ENCODE measurements at regions not wholly inside any gene's neighbourhood (a gene's known extent, or its start where the extent isn't known, plus 50 kb on each side); places are given as distances from the start of the nearest gene placed in this dataset.

GRCh38 chr6:2414885-2415547 is 169.6 kb upstream of the GMDS start:
- H3K27ac ChIP-seq, result no peak overlapping the region
- TF ChIP-seq CTCF (IDR thresholded peaks at IDR 0.05), result no peak
- no peaks in the 10 kb centered on the region for H3K27me3 ChIP-seq
- no peak overlapping the region for H3K4me3 ChIP-seq
- H3K9me3 ChIP-seq, result no peaks in the 10 kb centered on the region
- H3K4me1 ChIP-seq (ENCODE audit: insufficient read depth), result no peaks in the 10 kb centered on the region
- H3K36me3 ChIP-seq, result no peaks in the 10 kb centered on the region
- no peak for DNase-seq
- 88 to 96% (median 95%) methylated on average over 19 of the region's 19 CpGs for WGBS, 3 donors
- intact Hi-C loops (cut with DNase I), result no loop called here

- no peaks in the 10 kb centered on the region for H3K9me3 ChIP-seq
- 67 to 74% (median 70%) methylated on average over 4 of the region's 4 CpGs for WGBS, 3 donors
- no peak for TF ChIP-seq POLR2A (IDR thresholded peaks at IDR 0.05)
- TF ChIP-seq EP300 (IDR thresholded peaks at IDR 0.05), result no peak
- H3K27me3 ChIP-seq, result no peaks in the 10 kb centered on the region
- no peak overlapping the region for H3K4me3 ChIP-seq
- DNase-seq, result no peak
- H3K27ac ChIP-seq, result no peak overlapping the region
- no peaks in the 10 kb centered on the region for H3K36me3 ChIP-seq
- intact Hi-C loops (cut with DNase I), result no loop called here
- no peaks in the 10 kb centered on the region for H3K4me1 ChIP-seq (ENCODE audit: insufficient read depth)
Observed at GRCh38 chr6:2412731-2413130, 167.3 kb upstream of the GMDS start.

GRCh38 chr6:2410656-2411380 is 165.4 kb upstream of the GMDS start:
- Histone ChIP-seq H3K9me3 (no peaks in the 10 kb centered on the region), H3K4me3 (no peak overlapping the region), H3K4me1 (ENCODE audit: insufficient read depth) (no peaks in the 10 kb centered on the region), H3K27ac (no peak overlapping the region), H3K27me3 (no peaks in the 10 kb centered on the region), H3K36me3 (no peaks in the 10 kb centered on the region)
- WGBS, 3 donors, result 94 to 97% (median 96%) methylated on average over 7 of the region's 7 CpGs
- DNase-seq, result no peak
- TF ChIP-seq EP300 (IDR thresholded peaks at IDR 0.05) (no peak), POLR2A (IDR thresholded peaks at IDR 0.05) (no peak), CTCF (IDR thresholded peaks at IDR 0.05) (no peak)
- intact Hi-C loops (cut with DNase I), result no loop called here

- Histone ChIP-seq H3K36me3 (no peaks in the 10 kb centered on the region), H3K4me1 (ENCODE audit: insufficient read depth) (no peaks in the 10 kb centered on the region), H3K27me3 (no peaks in the 10 kb centered on the region), H3K4me3 (no peak overlapping the region), H3K9me3 (no peaks in the 10 kb centered on the region), H3K27ac (no peak overlapping the region)
- TF ChIP-seq POLR2A (IDR thresholded peaks at IDR 0.05) (no peak), EP300 (IDR thresholded peaks at IDR 0.05) (no peak), CTCF (IDR thresholded peaks at IDR 0.05) (no peak)
- intact Hi-C loops (cut with DNase I), result no loop called here
- no peak for DNase-seq
Observed at GRCh38 chr6:2407525-2407924, 162.1 kb upstream of the GMDS start.

GRCh38 chr6:2404211-2404929 is 159.0 kb upstream of the GMDS start:
- H3K4me1 ChIP-seq (ENCODE audit: insufficient read depth), result no peaks in the 10 kb centered on the region
- 87 to 93% (median 90%) methylated on average over 6 of the region's 6 CpGs for WGBS, 3 donors
- no peak for TF ChIP-seq POLR2A (IDR thresholded peaks at IDR 0.05)
- no peak for TF ChIP-seq CTCF (IDR thresholded peaks at IDR 0.05)
- no peak for TF ChIP-seq EP300 (IDR thresholded peaks at IDR 0.05)
- H3K27ac ChIP-seq, result no peak overlapping the region
- H3K4me3 ChIP-seq, result no peak overlapping the region
- H3K36me3 ChIP-seq, result no peaks in the 10 kb centered on the region
- no peaks in the 10 kb centered on the region for H3K9me3 ChIP-seq
- intact Hi-C loops (cut with DNase I), result no loop called here
- no peaks in the 10 kb centered on the region for H3K27me3 ChIP-seq
- no peak for DNase-seq
